HCT116 (cell line): ENCODE measurements at regions not wholly inside any gene's neighbourhood (a gene's known extent, or its start where the extent isn't known, plus 50 kb on each side); places are given as distances from the start of the nearest gene placed in this dataset.

Experiments used
- CEBPB ChIP-seq: IDR thresholded peaks from 2 replicates; pipeline ENCODE4 v1.6.1; 2012; ENCODE audit warnings: low read depth
- CTCF ChIP-seq, 3 experiments: fragments of 200-600 bp in 1 of 3; sonication (generic) in 1 of 3; IDR thresholded peaks in 2 of 3; conservative IDR thresholded peaks in 1 of 3; 2 replicates each; pipeline ENCODE4 v1.5.1; 2012 to 2017; ENCODE audit warnings: low read depth in 2 of 3, low read length in 2 of 3, antibody characterized with exemption in 1 of 3, borderline replicate concordance in 1 of 3, control low read depth in 1 of 3, mild to moderate bottlenecking in 1 of 3, mixed read lengths in 1 of 3, mixed run types in 1 of 3, moderate library complexity in 1 of 3; ENCODE audit not compliant: insufficient read depth in 1 of 3
- EZH2 ChIP-seq: fragments of 200-600 bp; sonication (generic); IDR thresholded peaks from 2 replicates; pipeline ENCODE4 v1.6.1; 2017; ENCODE audit warnings: antibody characterized with exemption, mixed run types
- EZH2phosphoT487 ChIP-seq: fragments of 200-600 bp; IDR thresholded peaks from 2 replicates; pipeline ENCODE4 v1.6.1; 2018; ENCODE audit warnings: antibody characterized with exemption, borderline replicate concordance
- POLR2A ChIP-seq: IDR thresholded peaks from 2 replicates; pipeline ENCODE4 v1.7.0; 2011; ENCODE audit warnings: borderline replicate concordance; ENCODE audit not compliant: insufficient read depth, insufficient read length; ENCODE audit errors: extremely low read depth
- RAD21 ChIP-seq: IDR thresholded peaks from 2 replicates; pipeline ENCODE4 v1.6.1; 2012; ENCODE audit warnings: low read depth, mild to moderate bottlenecking
- REST ChIP-seq: IDR thresholded peaks from 2 replicates; pipeline ENCODE4 v1.6.1; 2012; ENCODE audit warnings: low read depth
- SP1 ChIP-seq: IDR thresholded peaks from 2 replicates; pipeline ENCODE4 v1.6.1; 2012; ENCODE audit warnings: low read depth
- YY1 ChIP-seq: IDR thresholded peaks from 2 replicates; pipeline ENCODE4 v1.6.1; 2011; ENCODE audit warnings: low read length, low read depth, moderate library complexity, mild to moderate bottlenecking; ENCODE audit not compliant: insufficient replicate concordance; ENCODE audit errors: extremely low read depth
- ZNF274 ChIP-seq: fragments of 200-500 bp; sonication (Bioruptor generic); IDR thresholded peaks from 2 replicates; pipeline ENCODE4 v1.6.1; 2014; ENCODE audit warnings: mild to moderate bottlenecking, low read depth, low read length, inconsistent platforms

- TF ChIP-seq CTCF (IDR thresholded peaks at IDR 0.05 in 2 of 3, conservative IDR thresholded peaks at IDR 0.05 in 1 of 3; ENCODE audit: borderline replicate concordance in 1 of 3, insufficient read depth in 1 of 3, low read depth in 2 of 3, low read length in 2 of 3) (no peak), SP1 (no peak), RAD21 (no peak), POLR2A (no peak), EZH2phosphoT487 (no peak), ZNF274 (no peak), CEBPB (no peak), REST (no peak), YY1 (no peak), EZH2 (no peak)
Measured at GRCh38 chr2:237210763-237211162, 125.1 kb downstream of the COPS8 start.
